Fibroblast of the aortic adventitia (primary cell): ENCODE measurements at regions not wholly inside any gene's neighbourhood (a gene's known extent, or its start where the extent isn't known, plus 50 kb on each side); places are given as distances from the start of the nearest gene placed in this dataset.
A peak's percentile ranks its signal among the peaks of the same experiment; 100 is the strongest.

ENCODE experiments used
- DNase-seq: peaks from one replicate; pipeline ENCODE4 v3.0.0-alpha.2; 2010; ENCODE audit warnings: low read depth
- H3K4me3 ChIP-seq: 2 replicates; pipeline ENCODE4 v1.5.1; 2011; ENCODE audit warnings: low read depth, mild to moderate bottlenecking, control low read depth, low read length, moderate library complexity
- TF ChIP-seq, protein P1 (sequence below): IDR thresholded peaks from 2 replicates; pipeline ENCODE4 v1.5.1; 2011; ENCODE audit warnings: mild to moderate bottlenecking, low read length, control low read depth, inconsistent platforms; ENCODE audit not compliant: insufficient read depth

DNA sequence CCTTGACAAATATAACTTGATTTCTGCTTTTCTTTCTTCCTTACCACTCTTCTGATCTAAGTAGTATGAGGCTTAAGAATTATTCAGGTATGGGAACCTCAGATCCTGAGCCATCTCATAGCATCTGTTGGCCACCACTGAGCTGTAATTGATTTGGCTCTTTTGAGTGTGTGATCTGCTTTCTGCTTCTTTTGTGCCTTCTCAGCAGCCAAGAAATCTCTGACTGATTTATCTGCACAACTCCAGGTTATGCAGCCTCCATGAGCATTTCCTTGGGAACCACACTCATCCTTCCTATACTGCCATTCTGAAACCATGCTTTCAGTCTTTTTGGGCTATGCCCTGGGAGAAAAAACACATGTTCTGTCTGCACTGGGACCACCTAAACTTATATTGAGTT, 178.0 kb upstream of the FAM3C start:
- no peak overlapping the region for H3K4me3 ChIP-seq
- no peak for DNase-seq
- TF ChIP-seq, protein P1, sequence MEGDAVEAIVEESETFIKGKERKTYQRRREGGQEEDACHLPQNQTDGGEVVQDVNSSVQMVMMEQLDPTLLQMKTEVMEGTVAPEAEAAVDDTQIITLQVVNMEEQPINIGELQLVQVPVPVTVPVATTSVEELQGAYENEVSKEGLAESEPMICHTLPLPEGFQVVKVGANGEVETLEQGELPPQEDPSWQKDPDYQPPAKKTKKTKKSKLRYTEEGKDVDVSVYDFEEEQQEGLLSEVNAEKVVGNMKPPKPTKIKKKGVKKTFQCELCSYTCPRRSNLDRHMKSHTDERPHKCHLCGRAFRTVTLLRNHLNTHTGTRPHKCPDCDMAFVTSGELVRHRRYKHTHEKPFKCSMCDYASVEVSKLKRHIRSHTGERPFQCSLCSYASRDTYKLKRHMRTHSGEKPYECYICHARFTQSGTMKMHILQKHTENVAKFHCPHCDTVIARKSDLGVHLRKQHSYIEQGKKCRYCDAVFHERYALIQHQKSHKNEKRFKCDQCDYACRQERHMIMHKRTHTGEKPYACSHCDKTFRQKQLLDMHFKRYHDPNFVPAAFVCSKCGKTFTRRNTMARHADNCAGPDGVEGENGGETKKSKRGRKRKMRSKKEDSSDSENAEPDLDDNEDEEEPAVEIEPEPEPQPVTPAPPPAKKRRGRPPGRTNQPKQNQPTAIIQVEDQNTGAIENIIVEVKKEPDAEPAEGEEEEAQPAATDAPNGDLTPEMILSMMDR, result no peak

DNA sequence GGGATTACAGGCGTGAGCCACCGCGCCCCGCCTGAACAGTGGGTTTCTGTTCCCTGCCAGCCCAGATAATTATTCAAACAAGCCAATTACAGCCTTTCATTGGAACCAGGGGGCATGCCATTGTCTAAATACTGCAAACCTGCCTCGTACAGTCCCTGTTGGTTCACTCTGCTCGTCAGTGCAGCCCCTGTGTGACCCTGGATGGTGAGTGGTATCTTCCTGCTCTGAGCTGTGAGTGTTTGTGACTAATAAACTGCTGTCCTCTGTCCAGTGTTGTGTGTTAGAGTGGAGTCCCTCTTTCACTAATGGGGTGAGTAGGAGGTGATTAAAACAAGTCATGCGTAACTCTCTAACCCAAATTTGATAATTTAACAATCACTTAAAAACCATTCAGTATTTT, 176.5 kb upstream of the FAM3C start:
- DNase-seq, result no peak
- TF ChIP-seq, protein P1, result no peak
- H3K4me3 ChIP-seq, result no peak overlapping the region

DNA sequence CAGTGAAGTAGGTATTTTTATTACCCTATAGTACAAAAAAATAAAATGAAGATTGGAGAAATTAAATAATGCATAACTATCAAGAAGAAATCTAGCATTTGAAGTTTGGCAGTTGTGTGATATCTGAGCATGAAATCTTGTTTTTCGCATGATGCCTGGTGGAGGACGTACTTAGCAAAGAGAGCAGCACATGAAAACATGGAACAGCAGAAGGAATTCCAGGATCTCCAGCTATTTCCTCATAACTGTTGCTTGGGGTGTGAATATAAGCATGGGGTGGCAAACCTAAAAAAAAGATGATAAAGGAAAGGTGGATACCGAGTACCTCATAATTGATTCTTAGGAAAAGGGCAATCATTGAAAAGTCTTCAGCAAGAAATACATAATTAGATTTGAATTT, 174.3 kb upstream of the FAM3C start:
- TF ChIP-seq, protein P1, result no peak

DNA sequence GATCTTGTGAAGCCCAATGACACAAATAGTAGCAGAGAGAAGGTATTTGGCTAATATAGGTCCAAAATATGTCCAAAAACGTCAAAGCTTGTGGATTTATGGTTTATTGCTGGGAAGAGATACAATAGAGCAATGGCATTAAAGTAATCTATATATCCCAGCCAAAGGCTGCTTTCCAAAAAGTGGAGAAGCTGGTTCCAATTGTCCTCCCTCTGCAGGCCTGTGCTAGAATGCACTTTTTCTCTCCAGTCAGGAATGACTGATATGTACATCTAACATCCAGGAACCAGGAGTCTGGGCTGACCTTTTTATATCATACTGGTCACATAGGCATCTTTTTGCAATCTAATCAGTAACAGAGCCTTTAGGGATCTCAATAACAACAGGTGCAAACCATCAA, 167.1 kb upstream of the FAM3C start:
- DNase-seq, result no peak
- H3K4me3 ChIP-seq, result no peak overlapping the region
- TF ChIP-seq, protein P1, result peak; percentile 41

More for the DNA sequence above, 174.3 kb upstream of the FAM3C start:
- no peak for DNase-seq
- H3K4me3 ChIP-seq, result no peak overlapping the region

DNA sequence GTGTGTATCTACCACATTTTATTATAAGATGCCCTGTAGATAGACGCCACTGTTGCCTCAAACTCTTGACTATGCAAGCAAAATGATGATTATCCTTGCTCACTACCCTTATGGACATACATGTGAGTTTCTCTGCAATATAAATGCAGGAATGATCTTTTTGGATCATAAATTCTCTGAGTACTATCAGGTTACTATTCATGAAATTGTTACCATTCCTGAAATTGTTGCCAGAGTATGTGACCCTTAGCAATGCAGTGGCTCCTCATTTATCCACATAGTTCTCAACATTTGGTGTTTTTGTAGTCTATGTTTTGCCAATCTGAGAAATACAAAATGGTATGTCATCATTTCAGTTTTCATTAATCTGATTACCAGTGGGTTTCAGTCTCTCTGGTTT, 166.2 kb upstream of the FAM3C start:
- TF ChIP-seq, protein P1, result no peak
- peak; percentile 49 for DNase-seq
- no peak overlapping the region for H3K4me3 ChIP-seq

DNA sequence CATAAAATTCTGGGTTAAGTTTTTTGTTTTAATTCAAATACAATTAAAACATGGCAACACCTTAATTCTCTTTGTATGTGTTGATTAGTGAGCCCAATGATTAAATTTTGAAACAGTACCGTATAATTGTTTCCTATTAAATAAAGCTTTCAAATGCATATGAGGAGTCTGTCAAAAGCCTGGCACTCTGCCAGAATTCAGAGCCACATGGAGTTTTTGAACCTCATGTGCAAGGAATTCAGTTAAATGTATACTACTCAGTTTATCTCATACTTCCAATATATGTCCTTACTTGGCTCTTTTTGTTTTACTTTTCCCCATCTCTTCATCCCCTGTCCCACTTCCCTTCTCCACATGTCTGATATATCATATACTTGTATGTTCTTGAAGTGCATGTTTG, 165.6 kb upstream of the FAM3C start:
- TF ChIP-seq, protein P1, result no peak
- DNase-seq, result peak; percentile 12
- H3K4me3 ChIP-seq, result no peak overlapping the region

DNA sequence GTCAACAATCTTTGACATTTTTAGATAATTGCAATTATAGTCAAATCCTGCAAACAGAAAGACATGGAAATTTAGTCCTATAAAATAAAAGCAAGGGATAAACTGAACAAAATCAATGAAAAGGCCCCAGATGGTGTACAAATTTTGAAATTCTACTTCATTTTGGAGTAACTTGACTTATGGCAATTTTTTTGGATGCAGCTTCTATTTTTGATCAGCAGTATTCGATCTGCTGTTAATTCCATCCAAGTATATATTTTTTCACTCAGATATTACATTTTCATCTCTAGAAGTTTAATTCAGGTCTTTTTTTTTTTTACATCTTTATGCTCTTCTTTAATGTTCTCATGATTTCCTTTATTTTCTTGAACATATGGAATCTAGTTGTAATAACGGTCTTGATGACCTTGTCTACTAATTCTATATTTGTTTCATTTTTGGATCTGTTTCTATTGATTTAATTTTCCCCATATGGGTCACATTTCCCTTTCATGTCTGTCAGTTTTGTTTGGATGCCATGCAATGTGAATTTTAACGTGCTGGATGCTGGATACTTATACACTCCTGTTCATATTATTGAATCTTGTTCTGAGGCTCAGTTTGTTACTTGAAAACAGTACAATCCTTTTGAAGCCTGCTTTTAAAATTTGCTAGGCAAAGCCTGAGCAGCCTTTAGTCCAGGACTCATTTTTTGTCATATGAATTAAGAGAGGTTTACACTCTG, 164.3 kb upstream of the FAM3C start:
- DNase-seq, result no peak
- no peak overlapping the region for H3K4me3 ChIP-seq
- TF ChIP-seq, protein P1, result no peak
